H9 (cell line): ENCODE measurements at regions not wholly inside any gene's neighbourhood (a gene's known extent, or its start where the extent isn't known, plus 50 kb on each side); places are given as distances from the start of the nearest gene placed in this dataset.

Experiments used
- DNase-seq: peaks from one replicate; pipeline ENCODE4 v3.0.0-alpha.2; 2017
- H2AFZ ChIP-seq: one replicate; pipeline ENCODE4 v1.6.1; 2013; ENCODE audit warnings: mild to moderate bottlenecking, low read length, control low read depth, moderate library complexity
- H2AK5ac ChIP-seq: 2 replicates; pipeline ENCODE4 v1.6.1; 2013; ENCODE audit warnings: low read length, control low read depth, mixed read lengths; ENCODE audit not compliant: insufficient read length
- H2BK120ac ChIP-seq: one replicate; pipeline ENCODE4 v1.6.1; 2013; ENCODE audit warnings: low read depth, mild to moderate bottlenecking, low read length, control low read depth, inconsistent platforms; ENCODE audit not compliant: poor library complexity, severe bottlenecking
- H2BK12ac ChIP-seq: 2 replicates; pipeline ENCODE4 v1.6.1; 2013; ENCODE audit warnings: low read length, control low read depth, mixed read lengths, low read depth; ENCODE audit not compliant: insufficient read length
- H2BK15ac ChIP-seq: 2 replicates; pipeline ENCODE4 v1.6.1; 2013; ENCODE audit warnings: low read depth, low read length, control low read depth
- H2BK20ac ChIP-seq: one replicate; pipeline ENCODE4 v1.6.1; 2013; ENCODE audit warnings: low read depth, mild to moderate bottlenecking, low read length, control low read depth, inconsistent platforms; ENCODE audit not compliant: poor library complexity, severe bottlenecking
- H2BK5ac ChIP-seq: 2 replicates; pipeline ENCODE4 v1.6.1; 2013; ENCODE audit warnings: low read length, control low read depth, mixed read lengths; ENCODE audit not compliant: insufficient read length
- H3K14ac ChIP-seq: 2 replicates; pipeline ENCODE4 v1.6.1; 2013; ENCODE audit warnings: low read length, control low read depth; ENCODE audit not compliant: insufficient read depth
- H3K18ac ChIP-seq: 2 replicates; pipeline ENCODE4 v1.6.1; 2013; ENCODE audit warnings: low read depth, mild to moderate bottlenecking, mixed read lengths, low read length, control low read depth; ENCODE audit not compliant: insufficient read length
- H3K23ac ChIP-seq: 2 replicates; pipeline ENCODE4 v1.6.1; 2013; ENCODE audit warnings: low read length, control low read depth, mixed read lengths, low read depth; ENCODE audit not compliant: insufficient read length
- H3K23me2 ChIP-seq: 2 replicates; pipeline ENCODE4 v1.6.1; 2013; ENCODE audit warnings: low read depth, mild to moderate bottlenecking, mixed read lengths, low read length, control low read depth; ENCODE audit not compliant: insufficient read length, poor library complexity, severe bottlenecking
- H3K27ac ChIP-seq: 2 replicates; pipeline ENCODE4 v1.5.1; 2013; ENCODE audit warnings: low read length, control low read depth, mixed read lengths, low read depth; ENCODE audit not compliant: insufficient read length
- H3K27me3 ChIP-seq: 2 replicates; pipeline ENCODE4 v1.6.1; 2013; ENCODE audit warnings: low read length, control low read depth, inconsistent platforms; ENCODE audit not compliant: insufficient read depth
- H3K4ac ChIP-seq: 2 replicates; pipeline ENCODE4 v1.6.1; 2013; ENCODE audit warnings: low read depth, mild to moderate bottlenecking, control low read depth, inconsistent platforms, low read length, moderate library complexity
- H3K4me1 ChIP-seq: 2 replicates; pipeline ENCODE4 v1.6.1; 2013; ENCODE audit warnings: low read length, control low read depth, inconsistent platforms; ENCODE audit not compliant: insufficient read depth
- H3K4me2 ChIP-seq: 2 replicates; pipeline ENCODE4 v1.6.1; 2013; ENCODE audit warnings: low read length, control low read depth, mixed read lengths; ENCODE audit not compliant: insufficient read length, insufficient read depth
- H3K56ac ChIP-seq: 2 replicates; pipeline ENCODE4 v1.6.1; 2013; ENCODE audit warnings: low read depth, mild to moderate bottlenecking, mixed read lengths, low read length, control low read depth; ENCODE audit not compliant: insufficient read length
- H3K79me1 ChIP-seq: 2 replicates; pipeline ENCODE4 v1.6.1; 2013; ENCODE audit warnings: low read depth, mild to moderate bottlenecking, moderate library complexity, low read length, control low read depth, inconsistent platforms; ENCODE audit not compliant: insufficient read depth, poor library complexity, severe bottlenecking
- H3K79me2 ChIP-seq: 2 replicates; pipeline ENCODE4 v1.6.1; 2013; ENCODE audit warnings: low read length, control low read depth, inconsistent platforms; ENCODE audit not compliant: insufficient read depth
- H3K9ac ChIP-seq: 2 replicates; pipeline ENCODE4 v1.6.1; 2013; ENCODE audit warnings: low read length, control low read depth, mixed read lengths; ENCODE audit not compliant: insufficient read length; ENCODE audit errors: extremely low read depth
- H3K9me3 ChIP-seq: one replicate; pipeline ENCODE4 v1.6.1; 2013; ENCODE audit warnings: low read depth, low read length, inconsistent platforms; ENCODE audit not compliant: control insufficient read depth
- H3T11ph ChIP-seq: one replicate; pipeline ENCODE4 v1.6.1; 2013; ENCODE audit warnings: mild to moderate bottlenecking, low read length, control low read depth, inconsistent platforms
- H4K20me1 ChIP-seq: one replicate; pipeline ENCODE4 v1.6.1; 2013; ENCODE audit not compliant: control insufficient read depth, insufficient read length, insufficient read depth
- H4K5ac ChIP-seq: 2 replicates; pipeline ENCODE4 v1.6.1; 2013; ENCODE audit warnings: low read depth, mild to moderate bottlenecking, mixed read lengths, low read length, control low read depth; ENCODE audit not compliant: insufficient read length
- H4K8ac ChIP-seq: replicated peaks from 2 replicates; pipeline ENCODE4 v1.6.1; 2013; ENCODE audit warnings: low read length, control low read depth, mixed read lengths, low read depth; ENCODE audit not compliant: insufficient read length
- H4K91ac ChIP-seq: 2 replicates; pipeline ENCODE4 v1.6.1; 2013; ENCODE audit warnings: low read depth, mild to moderate bottlenecking, moderate library complexity, mixed read lengths, low read length, control low read depth; ENCODE audit not compliant: insufficient read length
- H3K27ac Mint-ChIP-seq, 3 experiments: 2 replicates in 2 of 3; 3 replicates in 1 of 3; pipeline ENCODE4 v1.8.0; 2020 to 2021; ENCODE audit warnings: mixed read lengths in 3 of 3, mild to moderate bottlenecking in 1 of 3, moderate library complexity in 1 of 3
- H3K27me3 Mint-ChIP-seq: 2 replicates; pipeline ENCODE4 v1.8.0; 2021; ENCODE audit warnings: low read depth, mild to moderate bottlenecking, moderate library complexity, mixed read lengths
- H3K36me3 Mint-ChIP-seq, 3 experiments: 2 replicates in 2 of 3; 3 replicates in 1 of 3; pipeline ENCODE4 v1.8.0; 2020 to 2021; ENCODE audit warnings: low read depth in 3 of 3, mixed read lengths in 3 of 3; ENCODE audit not compliant: insufficient read depth in 1 of 3
- H3K4me1 Mint-ChIP-seq, 2 experiments: 2 replicates each; pipeline ENCODE4 v1.8.0; 2020; ENCODE audit warnings: mixed read lengths in 2 of 2
- H3K4me3 Mint-ChIP-seq, 2 experiments: 2 replicates in 1 of 2; 3 replicates in 1 of 2; pipeline ENCODE4 v1.8.0; 2020 to 2021; ENCODE audit warnings: mild to moderate bottlenecking in 2 of 2, mixed read lengths in 2 of 2, moderate library complexity in 1 of 2
- H3K9me3 Mint-ChIP-seq, 2 experiments: 2 replicates in 1 of 2; 3 replicates in 1 of 2; pipeline ENCODE4 v1.8.0; 2020; ENCODE audit warnings: mild to moderate bottlenecking in 2 of 2, mixed read lengths in 2 of 2, moderate library complexity in 1 of 2
- WGBS: extraction: QIAGEN DNeasy Blood & Tissue Kit; methylation state at CpG from one replicate; pipeline ENCODE4 v1.1.7; 2013; ENCODE audit warnings: missing lambda C conversion rate, low lambda C conversion rate, mixed read lengths; ENCODE audit not compliant: insufficient read length; ENCODE audit errors: extremely low coverage; 5-methylcytosine and 5-hydroxymethylcytosine counted together
- TF ChIP-seq, protein P1 (sequence below): fragments of 200-600 bp; sonication (generic); conservative IDR thresholded peaks from 3 replicates; pipeline ENCODE4 v1.8.0; 2021; ENCODE audit warnings: antibody characterized with exemption, mild to moderate bottlenecking

GRCh38 chr4:150009533-150009932 lies 68.7 kb upstream of the DCLK2 start:
- H3K79me1 ChIP-seq, result no peaks in the 10 kb centered on the region
- no peak overlapping the region for H4K91ac ChIP-seq
- Mint-ChIP-seq H3K36me3 (no peaks in the 10 kb centered on the region), H3K27me3 (peaks cover 1% of the 10 kb centered on the region; the same call in 1 of the 2 replicates), H3K9me3 (no peaks in the 10 kb centered on the region), H3K27ac (no peak overlapping the region), H3K4me3 (no peak overlapping the region), H3K4me1 (peaks cover 7 to 9% of the 10 kb centered on the region in 2 experiments)
- no peak overlapping the region for H4K5ac ChIP-seq
- H3K23me2 ChIP-seq, result no peaks in the 10 kb centered on the region
- no peak overlapping the region for H2BK120ac ChIP-seq
- no peak overlapping the region for H2BK12ac ChIP-seq
- no peak overlapping the region for H2AFZ ChIP-seq
- no peak overlapping the region for H3K4me2 ChIP-seq
- H3K4ac ChIP-seq, result no peak overlapping the region
- H3K79me2 ChIP-seq, result no peaks in the 10 kb centered on the region
- H3K4me1 ChIP-seq, result no peaks in the 10 kb centered on the region; the same call in 1 of the 2 replicates
- H3K23ac ChIP-seq, result no peak overlapping the region
- H3K9me3 ChIP-seq, result no peaks in the 10 kb centered on the region
- no peak overlapping the region for H3K56ac ChIP-seq
- H4K20me1 ChIP-seq, result no peaks in the 10 kb centered on the region
- no peak overlapping the region for H3K14ac ChIP-seq
- no peak overlapping the region for H3K9ac ChIP-seq
- no CpG with 5 or more reads among the region's 2 CpGs for WGBS
- no peak overlapping the region for H3K18ac ChIP-seq
- H3T11ph ChIP-seq, result no peak overlapping the region
- H2BK15ac ChIP-seq, result no peak overlapping the region
- DNase-seq, result no peak
- TF ChIP-seq, protein P1, sequence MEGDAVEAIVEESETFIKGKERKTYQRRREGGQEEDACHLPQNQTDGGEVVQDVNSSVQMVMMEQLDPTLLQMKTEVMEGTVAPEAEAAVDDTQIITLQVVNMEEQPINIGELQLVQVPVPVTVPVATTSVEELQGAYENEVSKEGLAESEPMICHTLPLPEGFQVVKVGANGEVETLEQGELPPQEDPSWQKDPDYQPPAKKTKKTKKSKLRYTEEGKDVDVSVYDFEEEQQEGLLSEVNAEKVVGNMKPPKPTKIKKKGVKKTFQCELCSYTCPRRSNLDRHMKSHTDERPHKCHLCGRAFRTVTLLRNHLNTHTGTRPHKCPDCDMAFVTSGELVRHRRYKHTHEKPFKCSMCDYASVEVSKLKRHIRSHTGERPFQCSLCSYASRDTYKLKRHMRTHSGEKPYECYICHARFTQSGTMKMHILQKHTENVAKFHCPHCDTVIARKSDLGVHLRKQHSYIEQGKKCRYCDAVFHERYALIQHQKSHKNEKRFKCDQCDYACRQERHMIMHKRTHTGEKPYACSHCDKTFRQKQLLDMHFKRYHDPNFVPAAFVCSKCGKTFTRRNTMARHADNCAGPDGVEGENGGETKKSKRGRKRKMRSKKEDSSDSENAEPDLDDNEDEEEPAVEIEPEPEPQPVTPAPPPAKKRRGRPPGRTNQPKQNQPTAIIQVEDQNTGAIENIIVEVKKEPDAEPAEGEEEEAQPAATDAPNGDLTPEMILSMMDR, result no peak
- no peak overlapping the region for H3K27ac ChIP-seq
- H2BK5ac ChIP-seq, result no peak overlapping the region
- H2BK20ac ChIP-seq, result no peak overlapping the region
- no peak overlapping the region for H4K8ac ChIP-seq
- no peaks in the 10 kb centered on the region for H3K27me3 ChIP-seq
- no peak overlapping the region for H2AK5ac ChIP-seq
